Thyroid gland (tissue), 4 donors: ENCODE measurements at regions not wholly inside any gene's neighbourhood (a gene's known extent, or its start where the extent isn't known, plus 50 kb on each side); places are given as distances from the start of the nearest gene placed in this dataset.
"Not testable (repeated sequence)": the region's sequence is repeated elsewhere in the genome, so short reads cannot be mapped to it uniquely, and the experiment has no call there.

Experiments
- CTCF ChIP-seq, 6 experiments: fragments of 200-600 bp in 3 of 6; fragments of 450-650 bp in 3 of 6; sonication (generic) in 3 of 6; IDR thresholded peaks; one replicate each; pipeline ENCODE4 v1.5.1; 2016 to 2019; ENCODE audit warnings: antibody characterized with exemption in 6 of 6, mild to moderate bottlenecking in 2 of 6, inconsistent platforms in 1 of 6, moderate library complexity in 1 of 6
- POLR2A ChIP-seq, 2 donors: fragments of 450-650 bp; IDR thresholded peaks; one replicate each; pipeline ENCODE4 v1.6.1; 2017; ENCODE audit warnings: antibody characterized with exemption in 2 of 2, mild to moderate bottlenecking in 2 of 2, moderate library complexity in 1 of 2

DNA sequence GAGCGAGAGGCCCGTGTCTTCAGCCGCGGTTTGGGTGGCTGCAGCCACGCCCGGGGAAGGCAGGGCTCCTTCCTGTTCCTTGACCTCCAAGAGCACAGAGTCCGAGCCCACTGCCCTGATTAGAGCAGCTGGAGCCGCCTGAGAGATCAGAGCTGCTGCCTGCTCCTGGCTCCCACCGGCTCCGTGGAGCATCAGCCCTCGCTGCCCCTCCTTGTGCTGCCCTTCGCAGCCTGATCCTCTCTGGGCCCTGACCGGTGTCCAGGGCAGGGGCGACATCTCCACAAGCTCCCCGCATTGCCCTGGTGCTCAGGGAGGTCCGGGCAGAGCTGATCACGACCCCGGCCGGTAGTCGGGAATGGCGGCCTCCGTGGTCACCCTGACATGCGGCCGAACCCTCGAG is 365.3 kb downstream of the TP53TG3F start:
- not testable (repeated sequence) for TF ChIP-seq CTCF, POLR2A (IDR thresholded peaks at IDR 0.05)
